Stimulated activated CD8-positive, alpha-beta memory T cell treated with anti-CD3 and anti-CD28 coated beads, Interleukin-7, amount 100 ng/mL, for 48 hours (primary cell): ENCODE measurements at regions not wholly inside any gene's neighbourhood (a gene's known extent, or its start where the extent isn't known, plus 50 kb on each side); places are given as distances from the start of the nearest gene placed in this dataset.

ENCODE experiments used
- DNase-seq, 2 donors: peaks; one replicate each; pipeline ENCODE4 v3.0.0-alpha.2; 2020; ENCODE audit warnings: low read depth in 1 of 2; ENCODE audit errors: extremely low read depth in 1 of 2

DNA sequence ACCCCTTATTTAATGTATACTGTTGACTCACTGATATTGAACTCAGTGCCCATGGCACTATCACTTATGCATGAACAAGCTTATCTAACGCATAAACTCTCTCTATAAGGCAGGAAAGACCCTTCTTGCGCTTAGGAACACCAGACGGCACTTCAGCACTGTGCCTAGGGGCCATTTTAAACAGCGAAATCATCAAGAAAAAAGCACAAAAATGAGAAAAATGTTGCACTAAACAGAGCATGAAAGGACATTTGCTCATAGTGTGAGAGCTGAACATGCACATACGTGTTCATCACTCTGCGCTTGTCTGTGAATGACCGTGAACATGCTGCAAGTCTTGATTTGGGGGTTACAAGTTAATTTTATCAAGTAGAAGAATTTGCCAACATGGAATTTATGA lies 109.6 kb downstream of the WDR11 start:
- no peak for DNase-seq

DNA sequence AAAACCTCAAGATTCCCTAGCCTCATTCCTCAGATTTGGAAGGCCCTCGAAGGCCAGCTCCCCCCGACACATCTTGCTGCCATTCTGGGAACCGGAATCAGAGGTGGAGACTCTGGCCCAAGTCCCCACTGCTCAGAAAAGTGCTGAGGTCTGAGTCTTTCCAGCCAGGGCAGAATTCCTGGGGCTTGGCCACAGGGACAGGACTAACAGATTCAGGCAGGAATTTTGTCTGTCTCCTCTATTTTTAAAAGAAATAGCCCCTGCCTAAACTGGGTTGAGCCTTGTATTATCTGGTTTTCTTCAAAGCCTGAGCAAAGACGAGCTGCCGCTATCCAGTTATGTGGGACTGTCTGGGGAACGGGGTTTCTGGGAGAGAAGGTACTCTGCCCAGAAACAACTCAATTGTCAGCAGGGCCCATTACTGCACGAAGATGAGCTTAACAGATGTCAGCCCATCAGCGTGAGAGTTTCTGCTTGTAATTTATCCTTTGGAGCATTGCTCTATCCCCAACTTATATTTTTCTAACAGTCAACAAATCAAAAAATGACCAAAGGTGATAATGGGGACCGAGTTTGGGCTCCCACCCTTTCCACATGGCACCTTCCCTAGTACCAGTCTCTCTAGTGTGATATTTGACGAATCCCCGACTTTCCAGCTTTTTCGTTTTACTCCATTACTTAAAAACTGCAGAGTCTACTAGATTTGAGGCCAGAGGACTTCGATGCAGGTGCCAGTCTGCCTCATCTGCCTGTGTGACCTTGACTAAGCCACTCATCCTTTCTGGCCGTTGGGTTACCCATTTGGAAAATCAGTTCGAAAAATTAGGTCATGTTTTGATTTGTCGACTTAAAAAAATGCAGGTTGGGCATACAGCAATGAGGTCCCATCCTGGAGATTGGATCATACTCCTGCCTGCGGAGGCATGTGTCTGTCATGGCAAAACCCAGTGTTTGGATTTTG lies 110.9 kb downstream of the WDR11 start:
- no peak for DNase-seq

DNA sequence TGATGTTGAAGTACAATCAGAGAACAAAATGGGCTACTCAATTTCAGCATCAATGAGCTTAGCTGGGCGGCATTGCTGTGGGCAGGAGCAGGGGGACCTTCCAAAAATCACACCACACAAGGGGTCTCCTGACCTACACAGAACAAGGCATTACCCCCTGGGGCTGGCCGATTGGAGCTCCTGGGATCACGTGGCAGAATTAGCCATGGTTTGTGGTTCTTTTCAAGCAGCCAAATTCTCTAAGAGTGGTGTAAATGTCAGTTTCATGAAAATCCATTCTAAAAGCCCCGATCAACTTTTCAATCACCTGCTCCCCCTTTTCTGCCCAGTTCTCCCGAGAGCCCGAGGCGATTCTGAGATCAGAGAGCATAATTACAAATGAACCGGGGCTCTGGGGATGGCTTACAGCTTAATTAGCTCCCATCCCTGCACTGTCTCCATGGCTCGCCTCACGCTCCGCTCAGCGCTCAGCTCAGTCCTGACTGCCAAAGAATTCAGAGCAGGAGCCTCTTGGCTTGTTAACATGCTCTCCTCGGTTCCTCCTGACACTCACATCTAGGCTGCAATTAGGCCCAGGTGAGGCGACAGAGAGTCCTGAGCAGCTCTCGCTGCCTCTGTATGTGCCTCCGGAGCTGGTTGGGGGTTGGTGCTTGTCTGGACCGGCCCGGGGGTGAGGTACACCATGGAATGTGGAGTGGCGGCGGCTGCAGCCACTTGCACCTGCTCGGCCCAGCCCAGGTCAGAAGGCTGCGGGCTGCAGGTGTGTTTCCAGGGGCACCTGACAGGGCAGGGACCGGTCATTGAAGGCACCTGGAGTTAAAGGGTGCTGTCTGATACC lies 111.8 kb downstream of the WDR11 start:
- no peak for DNase-seq

DNA sequence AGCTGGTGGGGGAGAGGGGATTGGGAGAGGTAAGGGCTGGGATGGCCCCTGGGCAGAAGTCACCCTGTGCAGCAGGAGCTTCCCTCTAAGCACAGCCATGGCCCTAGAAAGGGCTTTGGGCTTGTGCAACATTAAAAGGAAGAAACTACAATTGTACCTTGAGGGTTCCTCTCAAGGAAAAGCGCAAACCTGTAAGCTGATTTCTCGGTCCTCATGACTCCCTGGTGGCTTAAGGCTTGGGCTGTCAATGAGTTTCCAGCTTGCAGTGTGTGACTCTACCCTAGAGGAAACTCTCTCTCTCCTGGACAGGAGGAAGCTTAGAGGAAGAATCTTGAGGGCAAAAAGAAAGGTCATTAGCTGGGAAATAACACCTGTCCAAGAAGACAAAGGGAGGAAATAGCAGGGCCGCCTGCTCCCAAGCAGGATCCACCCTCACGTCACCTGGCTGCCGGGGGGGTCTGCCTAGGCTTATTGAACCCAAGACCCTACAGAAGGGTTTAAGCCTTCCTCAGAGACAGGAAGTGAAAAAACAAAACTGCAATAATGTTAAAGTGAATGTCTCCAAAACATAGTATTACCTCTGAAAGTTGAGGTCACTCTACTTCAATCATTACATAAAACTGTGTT lies 112.5 kb downstream of the WDR11 start:
- DNase-seq = no peak

DNA sequence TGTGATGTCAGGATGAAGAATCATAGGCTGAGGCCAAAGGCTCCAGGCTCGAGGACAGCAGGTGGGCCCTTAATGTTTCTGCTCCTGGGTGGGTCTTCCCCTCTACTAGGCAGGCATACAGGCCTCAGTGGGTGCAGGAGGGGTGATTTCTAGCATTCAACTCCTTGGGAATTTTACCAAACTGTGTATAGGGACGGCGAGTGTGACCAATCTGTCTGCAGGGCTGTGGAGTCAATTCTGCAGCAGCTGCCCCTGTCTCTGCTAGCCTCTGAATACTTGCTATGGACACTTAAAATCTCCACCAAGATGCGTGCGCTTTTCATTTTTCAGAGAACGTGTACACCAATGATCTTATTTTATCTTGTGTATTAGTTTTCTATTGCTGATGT lies 115.5 kb downstream of the WDR11 start:
- DNase-seq = no peak

- DNase-seq = no peak
Measured at GRCh38 chr10:120969219-120969645, 118.1 kb downstream of the WDR11 start.

DNA sequence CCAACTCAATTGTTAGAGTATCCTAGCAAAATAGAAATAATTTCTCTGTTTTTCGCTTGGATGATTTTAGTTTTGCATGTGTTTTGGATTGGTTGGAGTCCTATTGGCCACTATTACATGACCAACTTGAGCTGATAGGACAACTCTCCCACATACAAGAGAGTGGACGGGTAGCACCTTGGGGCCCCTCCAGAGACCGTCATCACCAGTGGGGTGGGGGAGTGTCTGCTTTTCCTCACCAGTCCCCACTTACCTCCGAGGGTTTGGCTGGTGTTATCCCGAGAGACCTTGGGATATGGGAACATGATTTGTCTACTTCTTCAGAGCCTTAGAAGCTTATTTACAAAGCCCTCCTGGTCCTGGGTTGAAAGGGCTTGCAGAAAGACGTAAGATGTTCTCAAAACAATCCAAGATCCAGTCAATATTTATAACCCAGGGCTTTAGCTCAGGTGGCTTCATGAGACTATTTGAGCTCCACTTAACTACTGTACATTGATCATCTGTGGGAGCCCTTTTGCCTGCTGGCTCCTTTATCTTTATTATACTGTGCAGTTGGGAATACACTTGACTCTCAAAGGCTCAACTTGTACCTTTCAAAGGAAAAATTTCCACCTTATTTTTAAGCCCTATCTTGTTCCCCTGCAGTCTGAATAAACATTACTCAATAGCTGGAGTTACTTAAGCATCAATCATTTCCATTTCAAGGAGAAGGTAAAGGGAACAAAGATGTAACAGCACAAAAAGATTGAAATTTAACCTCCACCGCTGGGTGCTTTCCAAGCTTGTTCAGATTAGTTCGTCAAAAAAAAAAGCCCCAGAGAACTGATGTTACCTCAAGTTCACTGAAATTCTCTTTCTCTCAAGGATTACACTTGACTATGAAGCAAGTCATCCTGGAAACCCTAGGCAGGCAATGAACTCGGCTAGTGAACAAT lies 119.7 kb downstream of the WDR11 start:
- DNase-seq = no peak

DNA sequence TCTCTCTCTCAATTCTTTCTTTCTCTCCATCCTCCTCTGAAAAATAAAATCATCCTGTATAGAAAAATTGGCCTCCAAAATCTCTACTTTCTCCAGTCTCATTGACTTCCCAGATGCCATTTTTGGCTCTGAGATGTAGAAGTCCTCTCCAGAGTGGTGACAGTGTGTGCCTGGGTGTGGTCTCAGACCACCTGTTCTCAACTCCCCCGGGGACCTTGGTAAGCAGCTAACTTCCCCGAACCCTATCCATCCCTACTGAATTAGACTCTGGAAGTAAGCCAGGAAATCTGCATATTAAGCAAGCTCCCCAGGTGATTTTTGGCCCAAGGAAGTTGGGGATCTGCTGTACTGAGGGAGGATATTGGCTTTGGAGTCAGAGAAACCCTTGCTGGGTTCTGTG lies 120.5 kb downstream of the WDR11 start:
- no peak for DNase-seq

- DNase-seq = no peak
Measured at GRCh38 chr10:120972259-120972658, 121.1 kb downstream of the WDR11 start.

DNA sequence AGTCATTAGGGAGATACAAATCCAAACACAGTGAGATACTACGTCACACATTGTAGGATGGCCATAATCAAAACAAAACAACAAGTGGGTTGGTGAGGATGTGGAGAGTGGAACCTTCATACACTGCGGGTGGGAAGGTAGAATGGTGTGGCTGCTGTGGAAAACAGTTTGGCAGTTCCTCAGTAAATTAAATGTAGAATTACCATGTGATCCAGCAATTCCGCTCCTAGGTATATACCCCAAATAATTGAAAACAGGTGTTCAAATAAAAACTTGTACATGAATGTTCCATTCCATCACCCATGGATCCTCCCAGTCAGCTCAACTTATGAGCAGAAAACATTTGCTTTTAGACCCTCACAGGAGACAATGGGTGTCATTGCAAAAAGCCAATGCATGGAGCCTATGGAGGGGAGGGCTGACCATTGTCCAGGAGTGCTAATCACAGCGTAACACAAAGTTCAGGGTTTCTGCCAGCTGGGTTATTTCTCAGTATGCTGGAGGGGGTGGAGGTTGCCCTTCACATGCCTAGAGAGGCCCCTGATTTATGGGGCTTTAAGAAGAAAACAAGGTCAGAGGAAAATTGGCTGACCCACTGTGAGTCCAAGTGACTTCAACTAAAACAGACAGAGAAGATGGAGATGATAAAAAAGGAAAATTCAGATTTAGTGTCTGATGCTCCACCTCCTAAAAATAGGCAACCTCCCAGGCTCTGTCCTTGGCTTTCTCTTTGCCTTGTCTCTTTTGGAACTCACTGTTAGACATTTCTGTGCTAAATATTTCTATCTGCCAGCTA lies 124.1 kb downstream of the WDR11 start:
- no peak for DNase-seq

GRCh38 chr10:120975868-120976225 lies 124.7 kb downstream of the WDR11 start:
- no peak for DNase-seq

GRCh38 chr10:120977897-120978296 lies 126.7 kb downstream of the WDR11 start:
- no peak for DNase-seq

GRCh38 chr10:120978589-120979252 lies 127.6 kb downstream of the WDR11 start:
- no peak for DNase-seq

DNA sequence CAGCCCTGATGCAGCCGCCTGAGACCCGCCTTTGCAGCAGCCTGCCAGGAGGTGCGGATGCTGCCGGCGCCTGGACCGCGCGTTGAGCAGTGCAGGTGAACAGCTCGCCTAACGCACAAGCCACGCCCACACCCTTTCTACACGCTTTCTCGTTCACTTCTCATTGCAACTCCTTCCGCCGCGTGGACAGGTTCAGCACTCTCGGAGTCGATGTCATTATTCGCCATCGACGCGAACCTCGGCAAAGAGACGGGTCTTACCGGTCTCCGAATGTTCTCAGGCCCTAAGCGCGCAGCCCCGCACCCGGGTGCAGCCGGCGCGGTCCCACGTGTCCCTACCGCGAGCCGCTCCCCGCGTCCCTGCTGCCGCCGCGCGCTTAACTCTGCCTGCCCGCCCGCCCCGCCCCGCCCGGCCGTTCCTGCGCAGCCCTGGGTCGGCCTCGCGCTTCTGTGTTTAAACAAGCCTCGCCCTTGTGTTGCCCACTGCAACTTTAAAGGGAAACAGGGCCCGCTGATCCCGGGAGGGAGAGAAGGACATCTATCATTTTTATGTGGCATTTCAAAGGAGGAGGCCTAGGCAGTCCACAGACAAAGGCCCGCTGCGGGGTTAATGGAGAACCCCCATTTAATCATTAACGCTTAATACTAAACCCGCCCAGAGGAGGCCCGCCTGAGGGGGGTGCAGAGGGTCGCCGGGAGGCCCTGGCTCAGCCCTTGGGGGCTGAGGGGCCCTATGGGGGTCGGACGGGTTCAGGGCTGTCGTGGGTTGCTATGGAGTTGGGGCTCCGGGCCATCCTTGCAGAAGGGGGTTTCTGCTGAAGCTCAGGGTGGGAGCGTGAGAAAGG lies 128.5 kb downstream of the WDR11 start:
- DNase-seq = no peak

- DNase-seq = no peak
Measured at GRCh38 chr10:120980279-120981255, 129.4 kb downstream of the WDR11 start.

DNA sequence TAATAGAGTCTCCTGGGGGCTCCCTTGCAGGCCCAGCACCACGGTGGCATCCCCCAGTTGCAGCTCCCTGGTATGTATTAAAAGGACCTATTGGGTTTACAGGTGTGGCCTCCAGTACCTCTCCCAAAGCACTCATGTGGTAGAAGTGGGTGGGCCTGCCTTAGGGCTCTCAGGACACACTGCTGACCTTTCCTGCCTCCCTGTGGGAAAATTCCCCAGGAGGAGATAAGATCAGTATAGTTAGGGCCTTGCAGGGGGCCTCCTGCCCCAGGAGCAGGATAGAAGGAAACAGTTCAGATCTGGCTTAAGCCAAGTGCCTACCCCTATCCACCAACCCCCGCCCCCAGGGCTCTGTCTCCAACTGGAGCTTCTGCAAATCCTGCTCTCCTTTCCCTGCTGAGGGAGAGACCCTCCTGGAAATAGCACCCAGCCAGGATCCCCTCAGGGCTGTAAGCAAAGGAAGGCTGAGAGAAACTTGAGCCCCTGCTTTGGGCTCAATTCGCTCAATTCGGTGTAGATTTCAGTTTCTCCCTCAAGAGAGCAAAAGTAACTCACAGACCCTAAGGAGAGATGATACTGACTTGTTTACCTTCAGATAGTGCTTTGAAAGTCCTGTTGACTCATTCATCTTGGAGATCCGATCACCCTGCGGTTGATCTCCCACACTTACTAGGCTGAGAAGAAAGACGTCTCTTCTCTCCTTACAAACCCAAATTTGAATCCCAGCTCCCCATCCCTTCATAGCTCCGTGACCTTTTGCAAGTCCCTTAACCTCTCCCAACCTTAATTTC lies 130.6 kb downstream of the WDR11 start:
- DNase-seq = no peak
